B cell (primary cell): ENCODE measurements at regions not wholly inside any gene's neighbourhood (a gene's known extent, or its start where the extent isn't known, plus 50 kb on each side); places are given as distances from the start of the nearest gene placed in this dataset.

Experiments
- ATAC-seq: fragments of 200-7000 bp; cut with Tn5 transposase; one replicate; pipeline ENCODE4 v1.10.0; 2021; ENCODE audit warnings: low read depth, mild to moderate bottlenecking, moderate number of reproducible peaks, moderate library complexity
- CTCF ChIA-PET: fragments of 350-600 bp; sonication (Branson Sonifier 250); formaldehyde crosslinking; loops from one replicate; lab custom pipeline; 2021; ENCODE audit warnings: antibody characterized with exemption, inconsistent platforms; lab: Charles Lee
- POLR2A ChIA-PET: fragments of 350-600 bp; sonication (Branson Sonifier 250); formaldehyde crosslinking; loops from one replicate; lab custom pipeline; 2021; ENCODE audit warnings: antibody characterized with exemption; lab: Charles Lee
- DNase-seq: peaks from one replicate; pipeline ENCODE4 v3.0.0; 2013
- H2AFZ ChIP-seq: 2 replicates; pipeline ENCODE4 v1.6.1; 2012; ENCODE audit warnings: mild to moderate bottlenecking, low read depth, low read length; ENCODE audit not compliant: insufficient read depth, poor library complexity, severe bottlenecking
- H3K27ac ChIP-seq, 2 donors: 1 replicate in 1 of 2; 2 replicates in 1 of 2; pipeline ENCODE4 v1.5.1; 2012 to 2013; ENCODE audit warnings: low read length in 2 of 2, mild to moderate bottlenecking in 2 of 2, moderate library complexity in 1 of 2
- H3K27me3 ChIP-seq, 4 experiments: fragments of 200-600 bp in 1 of 4; sonication (generic) in 1 of 4; replicated peaks in 1 of 4; 1 replicate in 2 of 4; 2 replicates in 2 of 4; pipeline versions ENCODE4 v1.6.1 to v1.7.0; 2013 to 2016; ENCODE audit warnings: low read length in 3 of 4, mild to moderate bottlenecking in 2 of 4, mixed read lengths in 1 of 4, moderate library complexity in 1 of 4; ENCODE audit not compliant: insufficient read depth in 4 of 4, control insufficient read depth in 3 of 4; ENCODE audit errors: control extremely low read depth in 1 of 4
- H3K36me3 ChIP-seq, 2 experiments: replicated peaks in 1 of 2; 1 replicate in 1 of 2; 2 replicates in 1 of 2; pipeline versions ENCODE4 v1.6.1 to v1.7.1; 2013; ENCODE audit warnings: low read length in 1 of 2; ENCODE audit not compliant: insufficient read depth in 2 of 2, control insufficient read depth in 1 of 2; ENCODE audit errors: control extremely low read depth in 1 of 2, extremely low read depth in 1 of 2
- H3K4me1 ChIP-seq, 2 donors: fragments of 200-600 bp in 1 of 2; sonication (generic) in 1 of 2; 1 replicate in 1 of 2; 2 replicates in 1 of 2; pipeline versions ENCODE4 v1.5.1 to v1.6.1; 2013 to 2017; ENCODE audit warnings: low read length in 2 of 2; ENCODE audit not compliant: control insufficient read depth in 2 of 2, insufficient read depth in 2 of 2
- H3K4me2 ChIP-seq: replicated peaks from 2 replicates; pipeline ENCODE3; 2012; ENCODE audit warnings: mild to moderate bottlenecking, low read depth, low read length; ENCODE audit not compliant: poor library complexity, severe bottlenecking
- H3K4me3 ChIP-seq, 5 experiments: fragments of 200-600 bp in 1 of 5; sonication (generic) in 1 of 5; 1 replicate in 3 of 5; 2 replicates in 2 of 5; pipeline versions ENCODE4 v1.5.1 to v1.7.0; 2011 to 2016; ENCODE audit warnings: low read length in 4 of 5, mild to moderate bottlenecking in 4 of 5, low read depth in 2 of 5, control low read depth in 1 of 5, moderate library complexity in 1 of 5; ENCODE audit not compliant: insufficient read depth in 1 of 5; ENCODE audit errors: control extremely low read depth in 1 of 5, extremely low read depth in 1 of 5
- H3K79me2 ChIP-seq: fragments of 200-600 bp; sonication (generic); one replicate; pipeline ENCODE4 v1.6.0; 2016; ENCODE audit warnings: low read length; ENCODE audit not compliant: control insufficient read depth, insufficient read depth
- H3K9ac ChIP-seq: fragments of 200-600 bp; sonication (generic); 2 replicates; pipeline ENCODE4 v1.6.1; 2017; ENCODE audit warnings: mild to moderate bottlenecking, low read length, moderate library complexity
- H3K9me3 ChIP-seq, 3 donors: one replicate each; pipeline versions ENCODE4 v1.6.1 to v1.7.1; 2013; ENCODE audit warnings: low read length in 2 of 3; ENCODE audit not compliant: control insufficient read depth in 2 of 3, insufficient read depth in 1 of 3; ENCODE audit errors: control extremely low read depth in 1 of 3
- H4K20me1 ChIP-seq: 2 replicates; pipeline ENCODE4 v1.6.0; 2012; ENCODE audit warnings: mild to moderate bottlenecking, low read length; ENCODE audit not compliant: insufficient read depth, control insufficient read depth, poor library complexity, severe bottlenecking
- H3K27ac Mint-ChIP-seq: one replicate; pipeline ENCODE4 v1.8.0; 2021; ENCODE audit warnings: mixed read lengths
- H3K27me3 Mint-ChIP-seq: one replicate; pipeline ENCODE4 v1.8.0; 2021; ENCODE audit warnings: mixed read lengths
- H3K4me1 Mint-ChIP-seq: one replicate; pipeline ENCODE4 v1.8.0; 2021; ENCODE audit warnings: mixed read lengths
- H3K4me3 Mint-ChIP-seq: one replicate; pipeline ENCODE4 v1.8.0; 2021; ENCODE audit warnings: mixed read lengths
- H3K9me3 Mint-ChIP-seq: one replicate; pipeline ENCODE4 v1.8.0; 2022; ENCODE audit warnings: mixed read lengths; ENCODE audit not compliant: insufficient read depth
- CTCF ChIP-seq: fragments of 200-600 bp; IDR thresholded peaks from one replicate; pipeline ENCODE4 v1.8.0; 2022; ENCODE audit warnings: antibody characterized with exemption, mild to moderate bottlenecking
- EZH2 ChIP-seq: IDR thresholded peaks from 2 replicates; pipeline ENCODE4 v1.6.1; 2012; ENCODE audit warnings: borderline replicate concordance, low read depth, mild to moderate bottlenecking, moderate library complexity, low read length; ENCODE audit not compliant: insufficient read depth, poor library complexity, severe bottlenecking
- WGBS: methylation state at CpG from one replicate; pipeline ENCODE4 v1.1.5; 2013; ENCODE audit warnings: missing lambda C conversion rate; ENCODE audit not compliant: insufficient coverage; 5-methylcytosine and 5-hydroxymethylcytosine counted together
- intact Hi-C: fragments of 100-400 bp; cut with micrococcal nuclease; formaldehyde crosslinking; loops from one replicate; pipeline ENCODE4 v1.10.0; 2022

DNA sequence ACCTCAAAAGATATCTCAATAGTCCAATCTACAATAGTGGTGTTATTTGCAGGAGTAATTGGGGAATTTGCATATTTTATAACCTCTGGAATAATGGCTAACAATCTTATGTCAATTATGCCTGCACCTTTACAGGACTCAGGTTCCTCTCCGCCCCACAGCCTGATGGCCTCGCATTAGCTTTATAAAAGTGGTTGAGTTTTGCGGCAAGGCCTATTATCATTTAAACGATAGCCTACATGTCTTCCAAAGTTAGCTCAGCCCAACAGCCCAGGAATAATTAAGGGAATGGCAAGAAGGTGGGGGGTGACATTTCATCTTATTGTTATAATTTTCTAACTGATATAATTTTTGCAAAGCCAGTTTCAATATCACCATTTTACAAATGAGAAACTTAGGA lies 97.3 kb downstream of the RTP4 start:
- Histone ChIP-seq H3K4me3 (no peak overlapping the region), H3K4me1 (no peaks in the 10 kb centered on the region), H3K4me2 (no peak overlapping the region), H3K9ac (no peak overlapping the region), H3K27ac (no peak overlapping the region), H2AFZ (no peak overlapping the region), H3K27me3 (peaks cover 0 to 6% (median 0%) of the 10 kb centered on the region in 4 experiments), H4K20me1 (no peaks in the 10 kb centered on the region), H3K79me2 (no peaks in the 10 kb centered on the region), H3K36me3 (no peaks in the 10 kb centered on the region), H3K9me3 (no peaks in the 10 kb centered on the region)
- ChIA-PET CTCF (no interaction called here), POLR2A (no interaction called here)
- H3K27ac Mint-ChIP-seq, result no peak overlapping the region
- no peak for DNase-seq
- H3K4me1 Mint-ChIP-seq, result no peaks in the 10 kb centered on the region
- no peak overlapping the region for H3K4me3 Mint-ChIP-seq
- H3K27me3 Mint-ChIP-seq, result peaks cover 40% of the 10 kb centered on the region
- no peaks in the 10 kb centered on the region for H3K9me3 Mint-ChIP-seq
- intact Hi-C loops, result no loop called here
- no CpG with 5 or more reads among the region's 4 CpGs for WGBS
- TF ChIP-seq EZH2, result no peak
- TF ChIP-seq CTCF, result no peak
- no peak for ATAC-seq

DNA sequence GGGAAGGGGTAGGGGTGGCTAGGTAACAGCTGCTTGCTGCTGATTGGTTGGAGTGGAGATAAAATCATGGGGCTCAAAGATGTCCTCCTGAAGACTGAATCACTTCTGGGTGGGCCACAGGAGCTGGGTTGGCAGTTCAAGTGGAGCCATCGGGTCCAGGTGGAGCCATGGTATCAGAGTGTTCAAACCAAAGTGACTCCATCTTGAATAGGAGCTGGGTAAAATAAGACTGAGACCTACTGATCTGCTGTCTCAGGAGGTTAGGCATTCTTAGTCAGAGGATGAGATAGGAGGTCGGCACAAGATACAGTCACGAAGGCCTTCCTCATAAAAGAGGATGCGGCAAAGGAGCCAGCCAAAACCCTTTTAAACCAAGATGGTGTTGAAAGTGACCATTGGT lies 96.5 kb downstream of the RTP4 start:
- no peak overlapping the region for H3K27ac ChIP-seq
- WGBS, result 100% methylated on average over 1 of the region's 4 CpGs
- TF ChIP-seq CTCF (no peak), EZH2 (no peak)
- no peak overlapping the region for H3K4me2 ChIP-seq
- ChIA-PET CTCF (no interaction called here), POLR2A (no interaction called here)
- H3K9me3 ChIP-seq, result no peaks in the 10 kb centered on the region
- no peaks in the 10 kb centered on the region for H3K4me1 ChIP-seq
- no peaks in the 10 kb centered on the region for H3K36me3 ChIP-seq
- H3K27me3 ChIP-seq, result peaks cover 0 to 6% (median 0%) of the 10 kb centered on the region in 4 experiments
- H3K79me2 ChIP-seq, result no peaks in the 10 kb centered on the region
- H3K4me3 Mint-ChIP-seq, result no peak overlapping the region
- no peak for DNase-seq
- H4K20me1 ChIP-seq, result no peaks in the 10 kb centered on the region
- H2AFZ ChIP-seq, result no peak overlapping the region
- intact Hi-C loops, result no loop called here
- H3K9me3 Mint-ChIP-seq, result no peaks in the 10 kb centered on the region
- peaks cover 38% of the 10 kb centered on the region for H3K27me3 Mint-ChIP-seq
- no peak overlapping the region for H3K4me3 ChIP-seq
- no peak for ATAC-seq
- H3K27ac Mint-ChIP-seq, result no peak overlapping the region
- H3K4me1 Mint-ChIP-seq, result no peaks in the 10 kb centered on the region
- H3K9ac ChIP-seq, result no peak overlapping the region
